ENCODE measurements at regions not wholly inside any gene's neighbourhood (a gene's known extent, or its start where the extent isn't known, plus 50 kb on each side); places are given as distances from the start of the nearest gene placed in this dataset.
A peak's percentile ranks its signal among the peaks of the same experiment; 100 is the strongest.
"Not testable (repeated sequence)": the region's sequence is repeated elsewhere in the genome, so short reads cannot be mapped to it uniquely, and the experiment has no call there.

DNA sequence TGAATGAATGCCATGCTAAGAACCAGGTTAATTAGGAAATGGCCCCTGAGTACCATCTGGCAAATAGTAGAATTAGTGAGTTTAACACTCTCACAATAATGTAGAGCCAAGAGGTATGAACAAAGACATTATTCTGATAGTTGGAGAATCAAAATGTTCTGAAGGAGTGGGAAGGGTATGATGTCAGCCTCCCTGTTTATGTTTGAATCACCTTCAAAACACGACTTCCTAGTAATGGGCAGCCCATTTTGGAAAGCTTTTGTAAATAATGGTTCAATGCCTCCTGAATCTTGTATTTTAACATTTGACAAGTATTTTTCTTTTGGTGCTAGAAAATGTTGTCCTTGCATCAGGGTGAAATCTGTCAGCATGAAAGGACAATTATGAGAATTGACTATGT is 108.3 kb downstream of the DSEL start:
- TF ChIP-seq, protein P1, sequence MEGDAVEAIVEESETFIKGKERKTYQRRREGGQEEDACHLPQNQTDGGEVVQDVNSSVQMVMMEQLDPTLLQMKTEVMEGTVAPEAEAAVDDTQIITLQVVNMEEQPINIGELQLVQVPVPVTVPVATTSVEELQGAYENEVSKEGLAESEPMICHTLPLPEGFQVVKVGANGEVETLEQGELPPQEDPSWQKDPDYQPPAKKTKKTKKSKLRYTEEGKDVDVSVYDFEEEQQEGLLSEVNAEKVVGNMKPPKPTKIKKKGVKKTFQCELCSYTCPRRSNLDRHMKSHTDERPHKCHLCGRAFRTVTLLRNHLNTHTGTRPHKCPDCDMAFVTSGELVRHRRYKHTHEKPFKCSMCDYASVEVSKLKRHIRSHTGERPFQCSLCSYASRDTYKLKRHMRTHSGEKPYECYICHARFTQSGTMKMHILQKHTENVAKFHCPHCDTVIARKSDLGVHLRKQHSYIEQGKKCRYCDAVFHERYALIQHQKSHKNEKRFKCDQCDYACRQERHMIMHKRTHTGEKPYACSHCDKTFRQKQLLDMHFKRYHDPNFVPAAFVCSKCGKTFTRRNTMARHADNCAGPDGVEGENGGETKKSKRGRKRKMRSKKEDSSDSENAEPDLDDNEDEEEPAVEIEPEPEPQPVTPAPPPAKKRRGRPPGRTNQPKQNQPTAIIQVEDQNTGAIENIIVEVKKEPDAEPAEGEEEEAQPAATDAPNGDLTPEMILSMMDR (IDR thresholded peaks at IDR 0.05; ENCODE audit: insufficient read depth, missing control alignments) = no peak
- no peak for FAIRE-seq
- DNase-seq (ENCODE audit: insufficient read length, low spot score) = no peak

DNA sequence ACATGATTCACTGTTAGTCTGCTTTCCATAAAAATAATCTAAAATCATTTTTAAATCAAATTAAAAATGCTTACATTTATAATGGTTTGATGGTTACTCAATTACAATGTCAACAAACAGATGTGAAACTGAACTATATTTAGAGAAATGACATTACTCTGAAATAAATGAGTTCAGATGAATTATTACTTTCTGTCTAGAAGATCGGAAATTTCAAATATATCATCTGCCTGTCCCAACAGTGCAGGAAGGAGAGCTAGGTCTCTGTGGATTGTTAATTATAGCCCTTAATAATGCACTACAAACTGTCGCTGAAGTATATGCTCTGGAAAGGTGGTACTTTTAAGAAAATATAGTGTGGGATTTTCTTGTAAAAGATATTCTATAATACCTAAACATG is 109.8 kb downstream of the DSEL start:
- no peak for DNase-seq (ENCODE audit: insufficient read length, low spot score)
- FAIRE-seq = no peak
- TF ChIP-seq, protein P1 (IDR thresholded peaks at IDR 0.05; ENCODE audit: insufficient read depth, missing control alignments) = no peak

DNA sequence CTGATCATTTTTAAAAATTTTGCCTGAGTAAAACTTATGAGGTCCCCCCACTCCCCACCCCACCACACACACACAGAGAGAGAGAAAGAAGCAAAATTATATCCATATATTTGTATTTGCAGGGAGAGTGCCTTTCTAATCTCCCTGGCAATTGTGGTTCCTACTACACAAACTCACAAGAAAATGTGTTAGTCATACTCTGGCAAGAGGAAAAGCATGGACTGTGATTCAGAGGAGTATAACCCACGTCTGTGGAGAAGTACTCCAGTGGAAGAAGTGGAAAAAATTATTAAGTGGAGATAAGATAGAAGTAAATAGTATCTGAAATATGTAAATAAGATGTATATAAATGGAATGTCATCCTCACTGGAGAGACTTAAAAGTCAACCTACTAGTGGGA is 114.0 kb downstream of the DSEL start:
- no peak for DNase-seq (ENCODE audit: insufficient read length, low spot score)
- TF ChIP-seq, protein P1 (IDR thresholded peaks at IDR 0.05; ENCODE audit: insufficient read depth, missing control alignments) = no peak
- no peak for FAIRE-seq

DNA sequence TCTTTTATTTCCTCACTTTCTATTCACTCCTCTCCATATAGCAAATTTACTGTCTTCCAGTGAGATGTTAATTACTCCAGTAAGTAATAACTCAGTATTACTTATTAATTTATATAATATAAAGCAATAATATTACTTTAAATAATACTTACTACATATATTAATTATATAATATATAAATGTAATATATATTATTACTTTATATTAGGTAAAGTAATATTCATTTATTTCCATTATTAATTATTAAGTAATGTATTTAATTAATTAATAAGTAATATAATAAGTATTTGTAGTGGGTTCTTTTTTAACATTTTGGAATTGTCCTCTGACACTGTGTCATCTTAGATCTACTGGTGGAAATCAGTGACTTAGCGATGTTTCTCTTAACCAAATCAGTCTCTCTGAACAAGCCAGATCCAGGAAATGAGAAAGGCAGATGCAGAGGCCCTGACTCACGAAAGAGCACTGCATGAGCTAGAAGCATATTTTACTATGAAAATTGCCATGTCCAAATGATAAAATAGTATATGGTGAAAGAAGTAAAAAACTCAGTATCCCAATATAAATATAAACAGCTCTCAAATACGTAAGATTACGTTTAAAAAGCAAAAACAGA is 115.9 kb downstream of the DSEL start:
- no peak for DNase-seq (ENCODE audit: insufficient read length, low spot score)
- FAIRE-seq = peak; percentile 99
- TF ChIP-seq, protein P1 (IDR thresholded peaks at IDR 0.05; ENCODE audit: insufficient read depth, missing control alignments) = no peak

DNA sequence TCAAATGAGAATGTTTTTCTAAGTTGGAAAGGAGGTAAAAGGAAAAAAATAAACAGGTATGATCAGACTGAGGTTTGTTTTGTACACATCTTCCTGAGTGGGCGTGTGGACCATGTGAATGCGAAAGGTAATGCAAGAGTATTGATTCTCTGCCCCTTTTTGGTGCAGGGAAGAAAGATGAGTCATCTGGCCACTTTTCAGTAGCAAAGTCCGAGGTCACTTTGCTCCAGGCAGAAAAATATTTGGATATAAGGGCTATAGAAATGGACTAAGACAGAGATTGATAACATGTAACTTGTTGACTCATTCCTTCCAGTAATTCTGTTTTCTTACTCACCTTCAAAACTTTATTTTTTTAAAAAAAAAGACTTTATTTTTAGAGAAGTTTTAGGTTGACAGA is 130.5 kb downstream of the DSEL start:
- TF ChIP-seq, protein P1 (IDR thresholded peaks at IDR 0.05; ENCODE audit: insufficient read depth, missing control alignments) = no peak
- no peak for FAIRE-seq
- DNase-seq (ENCODE audit: insufficient read length, low spot score) = no peak

DNA sequence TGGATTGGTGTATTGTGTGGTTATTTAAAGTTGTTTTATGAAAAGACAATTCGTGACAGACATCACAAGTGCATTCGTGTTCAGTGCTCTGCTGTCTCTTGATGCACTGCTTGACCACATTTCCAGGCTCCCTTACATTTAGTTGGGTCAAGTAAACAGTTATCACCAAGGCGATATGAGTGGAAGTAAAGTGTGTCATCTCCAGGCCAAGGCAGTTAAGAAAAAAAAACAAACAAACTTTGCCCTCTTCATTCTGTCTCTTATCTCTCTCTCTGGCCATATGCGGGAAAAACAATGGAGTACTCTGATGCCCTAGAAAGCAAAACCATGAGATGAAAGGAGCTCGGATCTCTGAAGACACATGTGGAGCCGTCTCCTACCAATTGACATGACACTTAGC is 131.1 kb downstream of the DSEL start:
- DNase-seq (ENCODE audit: insufficient read length, low spot score) (no peak), FAIRE-seq (no peak)
- TF ChIP-seq, protein P1 (IDR thresholded peaks at IDR 0.05; ENCODE audit: insufficient read depth, missing control alignments) = no peak

DNA sequence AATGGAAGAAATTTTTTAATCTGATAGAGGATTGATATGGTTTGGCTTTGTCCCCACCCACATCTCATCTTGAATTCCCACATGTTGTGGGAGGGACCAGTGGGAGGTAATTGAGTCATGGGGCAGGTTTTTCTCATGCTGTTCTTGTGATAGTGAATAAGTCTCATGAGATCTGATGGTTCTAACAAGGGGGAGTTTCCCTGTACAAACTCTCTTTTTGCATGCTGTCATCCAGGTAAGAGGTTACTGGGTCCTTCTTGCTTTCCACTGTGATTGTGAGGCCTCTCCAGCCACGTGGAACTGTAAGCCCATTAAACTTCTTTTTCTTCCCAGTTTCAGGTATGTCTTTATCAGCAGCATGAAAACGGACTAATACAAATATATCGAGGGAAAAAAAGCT is 132.5 kb downstream of the DSEL start:
- FAIRE-seq; DNase-seq (ENCODE audit: insufficient read length, low spot score): not testable (repeated sequence)

All from D721Med (cell line).